ENCODE measurements at regions not wholly inside any gene's neighbourhood (a gene's known extent, or its start where the extent isn't known, plus 50 kb on each side); places are given as distances from the start of the nearest gene placed in this dataset.

DNA sequence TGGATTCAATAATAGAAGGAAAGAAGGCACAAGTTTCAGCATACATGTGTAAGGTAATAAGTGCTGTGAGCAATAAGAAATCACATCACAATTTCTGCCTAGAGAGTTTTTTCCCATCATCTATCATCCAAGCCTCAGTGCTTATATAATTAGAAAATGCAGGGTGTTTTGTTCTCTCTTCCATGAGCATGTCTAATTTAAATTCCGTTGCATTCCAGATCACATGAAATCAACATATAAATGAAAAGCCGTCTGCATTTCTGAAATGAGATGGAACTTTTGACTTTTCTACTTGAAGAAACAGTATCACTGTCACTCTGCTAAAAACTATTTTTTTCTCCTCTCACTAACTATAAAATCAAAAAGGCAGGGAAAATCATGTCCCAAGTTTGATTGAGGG lies 74.5 kb upstream of the CD2AP start:
- Histone ChIP-seq H3K4me3 (no peak overlapping the region), H3K27ac (no peak overlapping the region), H3K27me3 (no peaks in the 10 kb centered on the region), H3K36me3 (no peaks in the 10 kb centered on the region), H3K9me3 (no peaks in the 10 kb centered on the region), H3K4me1 (no peaks in the 10 kb centered on the region)
- TF ChIP-seq, protein P1, sequence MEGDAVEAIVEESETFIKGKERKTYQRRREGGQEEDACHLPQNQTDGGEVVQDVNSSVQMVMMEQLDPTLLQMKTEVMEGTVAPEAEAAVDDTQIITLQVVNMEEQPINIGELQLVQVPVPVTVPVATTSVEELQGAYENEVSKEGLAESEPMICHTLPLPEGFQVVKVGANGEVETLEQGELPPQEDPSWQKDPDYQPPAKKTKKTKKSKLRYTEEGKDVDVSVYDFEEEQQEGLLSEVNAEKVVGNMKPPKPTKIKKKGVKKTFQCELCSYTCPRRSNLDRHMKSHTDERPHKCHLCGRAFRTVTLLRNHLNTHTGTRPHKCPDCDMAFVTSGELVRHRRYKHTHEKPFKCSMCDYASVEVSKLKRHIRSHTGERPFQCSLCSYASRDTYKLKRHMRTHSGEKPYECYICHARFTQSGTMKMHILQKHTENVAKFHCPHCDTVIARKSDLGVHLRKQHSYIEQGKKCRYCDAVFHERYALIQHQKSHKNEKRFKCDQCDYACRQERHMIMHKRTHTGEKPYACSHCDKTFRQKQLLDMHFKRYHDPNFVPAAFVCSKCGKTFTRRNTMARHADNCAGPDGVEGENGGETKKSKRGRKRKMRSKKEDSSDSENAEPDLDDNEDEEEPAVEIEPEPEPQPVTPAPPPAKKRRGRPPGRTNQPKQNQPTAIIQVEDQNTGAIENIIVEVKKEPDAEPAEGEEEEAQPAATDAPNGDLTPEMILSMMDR (IDR thresholded peaks at IDR 0.05), result no peak
- no peak for TF ChIP-seq POLR2AphosphoS5 (IDR thresholded peaks at IDR 0.05)
- no peak for TF ChIP-seq POLR2A (IDR thresholded peaks at IDR 0.05)
- no peak for TF ChIP-seq EP300 (IDR thresholded peaks at IDR 0.05)
- intact Hi-C loops (cut with DNase I), result no loop called here
- DNase-seq, result no peak
- 88 to 89% methylated on average over 2 of the region's 2 CpGs for WGBS, 2 donors

DNA sequence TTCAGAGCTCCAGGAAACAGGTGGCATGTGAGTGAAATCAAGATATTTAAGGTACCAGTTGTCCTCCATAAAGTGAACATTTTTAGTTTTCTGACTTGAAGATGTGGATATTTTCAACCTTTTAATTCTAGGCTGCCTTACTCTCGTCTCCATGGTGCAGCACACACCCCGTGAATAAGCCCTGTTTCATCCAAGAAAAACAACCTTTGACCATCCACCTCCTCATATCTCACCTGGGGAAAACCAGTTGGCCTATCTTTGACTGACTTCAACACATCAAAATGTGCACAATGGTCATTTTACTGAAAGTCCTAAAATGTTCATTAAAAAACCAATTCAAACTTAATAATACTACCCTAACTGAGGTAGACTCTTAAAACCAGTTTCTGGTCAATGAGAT lies 73.8 kb upstream of the CD2AP start:
- WGBS, 2 donors, result 19 to 54% methylated on average over 2 of the region's 2 CpGs
- H3K36me3 ChIP-seq, result no peaks in the 10 kb centered on the region
- no peak overlapping the region for H3K4me3 ChIP-seq
- H3K27me3 ChIP-seq, result no peaks in the 10 kb centered on the region
- H3K9me3 ChIP-seq, result no peaks in the 10 kb centered on the region
- intact Hi-C loops (cut with DNase I), result no loop called here
- H3K27ac ChIP-seq, result no peak overlapping the region
- TF ChIP-seq, protein P1 (IDR thresholded peaks at IDR 0.05), result no peak
- TF ChIP-seq POLR2A (IDR thresholded peaks at IDR 0.05), result no peak
- no peak for TF ChIP-seq POLR2AphosphoS5 (IDR thresholded peaks at IDR 0.05)
- no peak for TF ChIP-seq EP300 (IDR thresholded peaks at IDR 0.05)
- no peak for DNase-seq
- no peaks in the 10 kb centered on the region for H3K4me1 ChIP-seq

DNA sequence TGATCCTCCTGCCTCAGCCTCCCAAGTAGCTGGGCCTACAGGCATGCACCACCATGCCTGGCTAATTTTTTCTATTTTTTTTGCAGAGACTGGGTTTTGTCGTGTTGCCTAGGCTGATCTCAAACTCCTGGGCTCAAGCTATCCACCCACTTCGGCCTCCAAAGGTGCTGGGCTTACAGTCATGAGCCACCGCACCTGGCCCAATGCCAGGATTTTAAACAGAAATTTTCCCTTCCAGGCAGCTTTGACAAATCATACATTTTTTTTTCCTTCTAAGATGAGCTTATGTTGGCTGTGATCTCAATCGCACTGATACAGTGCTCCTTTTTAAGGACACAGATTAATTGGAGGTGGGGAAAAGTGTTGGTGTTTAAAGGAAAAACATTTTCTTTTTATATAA lies 73.2 kb upstream of the CD2AP start:
- intact Hi-C loops (cut with DNase I), result no loop called here
- H3K4me3 ChIP-seq, result no peak overlapping the region
- H3K27me3 ChIP-seq, result no peaks in the 10 kb centered on the region
- H3K36me3 ChIP-seq, result no peaks in the 10 kb centered on the region
- H3K9me3 ChIP-seq, result no peaks in the 10 kb centered on the region
- no peak for TF ChIP-seq EP300 (IDR thresholded peaks at IDR 0.05)
- TF ChIP-seq POLR2AphosphoS5 (IDR thresholded peaks at IDR 0.05), result no peak
- TF ChIP-seq POLR2A (IDR thresholded peaks at IDR 0.05), result no peak
- TF ChIP-seq, protein P1 (IDR thresholded peaks at IDR 0.05), result no peak
- WGBS, 2 donors, result 52 to 77% methylated on average over 4 of the region's 4 CpGs
- no peaks in the 10 kb centered on the region for H3K4me1 ChIP-seq
- DNase-seq, result no peak
- H3K27ac ChIP-seq, result no peak overlapping the region

DNA sequence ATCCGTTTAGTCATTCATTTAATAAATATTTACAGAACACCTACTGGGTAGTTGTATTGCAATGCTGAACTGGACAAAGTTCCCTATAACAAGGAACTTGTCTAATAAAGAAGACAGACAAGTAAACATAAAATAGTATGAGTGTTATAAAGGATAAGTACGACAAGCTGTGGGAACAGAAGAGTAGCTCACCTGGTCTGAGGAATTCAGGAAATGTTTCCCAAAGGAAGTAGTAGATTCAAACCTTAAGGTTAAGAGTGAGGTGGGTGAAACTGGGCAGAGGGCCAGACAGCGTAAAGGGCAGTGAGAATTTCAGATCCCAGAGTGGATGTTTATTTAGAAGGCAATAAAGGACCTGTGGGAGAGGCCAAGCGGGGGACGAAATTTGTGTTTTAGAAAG lies 72.3 kb upstream of the CD2AP start:
- H3K36me3 ChIP-seq, result no peaks in the 10 kb centered on the region
- H3K4me1 ChIP-seq, result no peaks in the 10 kb centered on the region
- no peaks in the 10 kb centered on the region for H3K27me3 ChIP-seq
- WGBS, 2 donors, result 12 to 49% methylated on average over 5 of the region's 5 CpGs
- TF ChIP-seq, protein P1 (IDR thresholded peaks at IDR 0.05), result no peak
- no peak for TF ChIP-seq POLR2A (IDR thresholded peaks at IDR 0.05)
- TF ChIP-seq EP300 (IDR thresholded peaks at IDR 0.05), result no peak
- no peak for TF ChIP-seq POLR2AphosphoS5 (IDR thresholded peaks at IDR 0.05)
- intact Hi-C loops (cut with DNase I), result no loop called here
- DNase-seq, result no peak
- no peaks in the 10 kb centered on the region for H3K9me3 ChIP-seq
- no peak overlapping the region for H3K4me3 ChIP-seq
- H3K27ac ChIP-seq, result no peak overlapping the region

Data from sigmoid colon (tissue), 6 donors.